HG02798 (cell line): ENCODE measurements at regions not wholly inside any gene's neighbourhood (a gene's known extent, or its start where the extent isn't known, plus 50 kb on each side); places are given as distances from the start of the nearest gene placed in this dataset.

Experiments used
- ATAC-seq: cut with Tn5 transposase; IDR thresholded peaks from one replicate; pipeline ENCODE4 v1.9.1; 2021; ENCODE audit warnings: mild to moderate bottlenecking; ENCODE audit not compliant: unreplicated experiment, poor library complexity

DNA sequence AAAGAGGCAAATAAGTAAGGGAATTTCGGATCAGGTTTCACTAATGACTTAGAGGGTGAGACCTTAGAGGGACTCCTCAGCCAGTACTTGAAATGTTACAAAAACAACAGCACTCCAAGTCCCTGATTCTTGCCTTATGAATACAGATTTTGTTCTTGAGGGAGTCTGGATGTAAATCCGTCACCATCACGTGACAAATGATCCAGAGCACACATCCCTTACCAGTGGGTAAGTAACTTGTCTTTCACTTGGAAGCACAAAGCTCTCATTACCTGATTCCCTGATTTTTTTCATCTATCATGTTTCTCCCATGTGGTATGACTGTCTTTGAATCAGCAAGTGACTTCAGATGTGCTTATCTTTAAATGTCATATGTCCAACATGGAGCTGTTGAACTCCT, 595.3 kb upstream of the POU3F2 start:
- no peak for ATAC-seq

DNA sequence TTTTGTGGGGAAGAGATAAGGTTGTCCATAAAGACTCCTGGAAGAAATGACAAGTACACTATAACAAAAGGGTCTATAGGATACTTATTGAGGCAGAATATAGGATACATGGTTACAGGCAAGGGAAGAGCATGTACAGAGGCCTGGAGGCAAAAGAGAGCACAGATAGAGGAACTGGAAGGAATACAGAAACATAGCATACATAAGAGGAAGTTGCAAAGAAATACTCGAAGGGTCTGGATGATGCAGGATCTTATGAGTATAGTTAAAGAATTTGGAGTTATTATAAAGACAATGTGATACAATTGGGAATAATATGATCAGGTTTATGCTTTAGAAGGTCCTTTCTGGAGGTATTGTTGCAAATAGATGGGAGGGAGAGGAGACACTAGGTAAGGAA, 592.7 kb upstream of the POU3F2 start:
- no peak for ATAC-seq

DNA sequence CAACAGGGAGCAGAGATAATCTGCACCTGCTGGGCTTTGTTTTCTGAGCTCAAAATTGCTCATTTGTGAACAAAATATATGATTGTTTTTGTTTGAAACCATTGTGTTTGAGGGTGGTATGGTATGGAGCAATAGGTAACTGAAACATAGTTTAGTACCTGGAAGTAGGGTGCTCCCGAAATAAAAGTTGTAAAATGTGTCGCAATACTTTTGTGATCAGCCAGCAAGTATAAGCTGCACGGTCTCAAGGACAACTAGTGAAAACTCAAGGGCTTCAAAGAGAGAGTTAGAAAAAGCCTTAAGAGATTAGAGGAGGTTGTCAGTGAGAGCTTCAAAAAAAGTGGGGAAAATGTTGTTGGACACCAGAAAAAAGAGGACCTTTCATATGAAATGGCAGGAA, 579.8 kb upstream of the POU3F2 start:
- ATAC-seq, result no peak

DNA sequence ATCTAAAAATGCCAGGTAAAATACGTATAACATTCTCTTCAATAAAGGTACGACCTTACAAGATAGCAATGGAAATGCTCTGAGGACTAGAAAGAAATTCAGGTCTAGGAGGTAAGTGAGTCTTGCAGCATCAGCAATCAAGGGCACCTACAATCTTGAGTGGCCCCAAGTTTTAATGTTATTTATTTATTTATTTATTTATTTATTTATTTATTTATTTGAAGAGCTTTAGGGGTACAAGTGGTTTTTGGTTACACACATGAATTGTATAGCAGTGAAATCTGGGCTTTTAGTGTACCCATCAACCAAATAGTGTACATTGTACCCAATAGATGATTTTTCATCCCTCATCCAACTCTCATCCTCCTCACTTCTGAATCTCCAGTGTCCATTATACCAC, 574.0 kb upstream of the POU3F2 start:
- no peak for ATAC-seq

DNA sequence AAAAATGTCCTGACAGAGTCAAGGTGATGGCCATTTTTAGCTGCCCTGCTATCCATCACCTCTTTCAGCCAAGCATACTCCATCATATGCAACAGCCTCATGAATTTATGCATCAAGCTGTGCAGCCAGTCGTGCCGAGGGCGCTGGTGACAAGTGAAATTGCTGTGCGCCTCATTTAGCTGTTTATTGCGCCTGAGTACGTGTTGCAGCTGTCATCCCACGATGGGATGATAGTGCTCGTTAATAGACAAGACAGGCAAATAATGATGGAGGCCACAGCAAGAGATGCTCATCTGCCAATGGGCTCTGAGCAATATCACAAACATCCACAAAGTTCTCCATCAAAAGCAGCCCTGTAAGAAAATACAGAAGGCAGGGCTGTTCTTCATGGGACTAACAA, 562.3 kb upstream of the POU3F2 start:
- no peak for ATAC-seq

DNA sequence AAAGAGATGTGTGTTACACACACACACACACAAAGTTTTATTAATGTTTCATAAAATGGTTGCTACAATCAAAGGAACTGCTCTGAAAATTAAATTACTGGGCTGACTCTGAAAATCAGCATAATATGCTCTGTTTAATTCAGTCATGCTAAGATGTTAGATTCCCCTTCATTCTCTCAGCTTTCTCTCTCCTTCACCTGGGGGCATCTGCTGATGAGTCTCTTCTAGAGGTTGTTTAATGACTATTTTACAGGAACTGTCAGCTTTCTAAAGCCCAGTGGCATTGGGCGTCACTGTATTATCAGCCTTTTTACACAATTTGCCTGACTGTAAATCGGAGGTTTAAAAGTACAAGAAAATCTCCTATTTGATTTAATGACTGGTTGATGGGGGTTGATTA, 559.7 kb upstream of the POU3F2 start:
- no peak for ATAC-seq

DNA sequence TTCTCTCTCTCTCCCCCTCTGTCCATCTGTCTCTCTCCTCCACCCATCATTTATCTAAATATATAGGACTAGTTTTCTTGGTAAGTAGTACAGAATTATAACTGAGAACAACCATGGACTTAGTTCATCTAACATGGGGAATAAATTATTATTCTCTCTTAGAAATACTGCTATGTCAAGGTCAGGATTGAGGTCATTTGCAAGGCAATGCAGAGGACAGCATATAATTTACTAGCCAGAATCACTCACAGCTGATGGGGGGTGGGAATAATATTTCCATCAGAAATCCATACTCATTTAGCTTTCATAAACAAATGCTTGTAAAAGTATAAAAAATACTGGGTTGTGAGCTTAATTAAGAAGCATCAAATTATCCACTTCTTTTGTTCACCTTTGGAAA, 553.9 kb upstream of the POU3F2 start:
- ATAC-seq, result no peak

DNA sequence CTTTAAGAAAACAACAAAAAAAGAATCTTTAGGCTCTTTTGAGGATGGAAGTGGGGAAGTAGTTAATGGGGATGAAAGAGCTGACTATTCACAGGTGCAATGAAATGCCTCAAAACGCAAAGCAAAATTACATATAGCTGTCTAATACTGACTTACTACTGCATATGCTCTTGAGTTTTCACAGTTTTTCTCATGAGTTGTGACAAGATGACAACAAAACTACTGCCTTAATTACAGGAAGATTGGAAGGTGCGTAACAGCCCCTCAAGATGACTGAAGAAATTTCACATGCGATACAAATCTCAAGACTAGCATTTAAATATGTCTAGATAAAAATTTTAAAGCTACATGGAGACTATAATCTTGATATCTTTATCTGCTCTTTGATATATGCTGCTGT, 547.8 kb upstream of the POU3F2 start:
- no peak for ATAC-seq

DNA sequence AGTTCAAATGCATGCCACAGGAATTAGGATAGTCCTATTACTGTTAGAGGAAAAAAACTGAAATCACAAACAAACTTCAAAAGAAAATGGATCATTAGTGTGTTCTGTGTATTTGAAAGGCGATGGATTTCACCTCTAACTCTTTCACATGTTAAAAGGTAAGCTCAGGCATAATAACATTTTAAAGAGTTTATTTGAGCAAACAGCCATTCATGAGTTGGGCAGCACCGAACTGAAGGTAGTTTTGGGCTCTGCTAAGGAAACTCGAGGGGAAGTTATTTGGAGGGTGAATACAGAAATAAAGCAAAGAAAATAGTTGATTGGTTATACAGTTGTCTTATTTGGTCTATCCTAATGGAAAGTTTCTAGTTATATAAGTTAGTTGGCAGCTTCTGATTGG, 546.5 kb upstream of the POU3F2 start:
- no peak for ATAC-seq

DNA sequence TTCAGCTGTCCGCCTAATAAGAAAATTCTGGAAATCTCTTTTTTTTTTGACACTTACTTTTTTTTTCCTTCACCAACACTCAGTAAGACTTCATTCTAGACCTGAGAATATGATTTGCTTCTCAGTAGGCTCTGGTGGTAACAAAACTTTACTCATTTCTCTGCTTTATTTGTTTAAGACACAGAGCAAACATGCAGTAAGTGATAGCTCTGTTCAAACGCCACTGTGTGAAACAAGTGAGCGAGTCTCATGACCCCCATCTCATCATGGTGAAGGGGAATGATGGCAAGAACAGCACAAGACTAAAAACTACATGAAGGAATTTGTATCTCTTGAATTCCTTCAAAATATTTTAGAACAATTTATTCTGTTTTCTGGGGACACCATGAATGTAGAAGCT, 541.6 kb upstream of the POU3F2 start:
- no peak for ATAC-seq

DNA sequence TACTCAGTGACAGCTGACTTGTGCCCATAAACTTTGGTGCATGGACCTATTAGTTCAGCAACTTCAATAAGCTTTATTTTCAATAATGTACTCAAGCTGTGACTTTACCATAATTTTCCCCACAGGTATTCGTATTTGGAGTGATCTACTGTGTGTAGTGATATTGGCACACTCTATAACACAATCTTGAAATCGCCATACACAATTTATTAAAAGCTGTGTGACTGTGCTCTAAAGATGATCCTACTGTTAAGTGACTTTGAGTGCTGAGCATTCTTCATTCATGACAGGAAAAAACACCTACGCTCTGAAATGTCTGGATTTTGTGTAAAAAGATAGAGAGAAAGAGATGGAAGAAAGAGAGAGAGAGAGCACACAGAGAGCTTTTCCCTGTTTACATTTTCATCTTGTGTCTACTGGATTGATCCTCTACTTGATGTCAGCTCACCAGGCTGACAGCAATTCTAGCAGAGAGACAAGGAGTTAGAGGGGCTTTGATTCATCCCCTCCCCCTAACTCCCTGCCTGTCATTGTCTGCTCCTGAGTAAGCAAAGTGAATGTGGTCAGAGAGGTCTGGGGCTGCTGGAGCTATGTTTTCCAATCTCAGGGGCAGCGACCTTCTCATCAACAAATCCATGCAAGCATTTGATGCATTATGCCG, 538.7 kb upstream of the POU3F2 start:
- no peak for ATAC-seq

DNA sequence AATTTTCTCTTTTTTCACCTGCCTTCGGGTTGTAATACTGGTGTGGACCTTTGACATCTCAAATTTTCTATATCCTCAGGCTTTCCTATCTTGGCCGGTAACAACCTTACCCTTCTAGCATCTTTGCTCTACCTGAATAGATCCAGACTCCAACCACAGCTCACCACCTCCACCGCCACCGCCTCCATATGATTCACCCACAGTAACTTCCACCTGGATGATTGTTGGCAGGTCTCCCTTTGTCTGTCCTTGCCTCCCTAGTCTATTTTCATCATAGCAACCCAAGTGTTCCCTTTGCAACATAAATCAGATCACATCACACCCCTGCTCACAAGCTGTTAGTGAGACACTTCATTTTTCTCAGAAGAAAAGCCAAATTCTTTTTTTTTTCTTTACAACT, 525.8 kb upstream of the POU3F2 start:
- ATAC-seq, result no peak

DNA sequence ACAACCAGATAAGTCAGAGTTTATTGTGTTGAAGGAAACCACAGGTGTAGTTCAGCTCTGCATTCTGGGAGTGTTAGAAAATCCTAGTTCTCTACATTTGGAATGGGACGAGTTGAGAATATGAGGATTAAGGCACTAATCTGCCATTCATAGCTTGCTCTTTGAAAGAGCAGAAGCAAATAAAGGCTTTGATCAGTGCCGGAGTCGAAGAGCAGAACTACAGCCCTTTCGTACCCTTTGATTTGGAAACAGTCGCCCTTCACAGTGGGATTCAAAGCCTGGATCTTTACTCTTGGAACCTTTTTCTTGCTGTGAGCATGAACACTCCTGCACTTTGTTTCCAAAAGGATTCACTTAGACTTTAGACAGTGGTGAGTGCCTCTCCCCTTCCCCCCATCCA, 523.9 kb upstream of the POU3F2 start:
- no peak for ATAC-seq

DNA sequence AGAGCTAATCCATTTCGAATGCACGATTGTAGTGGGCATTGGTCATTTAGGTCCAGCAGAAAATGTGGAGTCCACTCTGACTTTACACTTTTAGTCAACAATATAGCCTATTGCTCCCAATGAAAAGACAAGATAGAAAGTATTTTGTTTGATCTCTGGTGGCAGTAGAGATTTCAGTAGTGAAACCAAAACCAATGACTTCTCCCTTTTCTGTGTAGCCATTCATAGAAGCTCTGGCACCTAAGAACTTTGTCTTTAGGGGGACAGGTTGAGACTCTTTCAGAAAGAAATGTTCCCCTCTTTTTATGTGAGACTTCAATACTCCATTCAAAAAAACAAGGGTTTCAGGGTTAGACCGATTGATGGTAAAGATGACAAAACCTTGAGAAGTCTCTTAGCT, 510.8 kb upstream of the POU3F2 start:
- ATAC-seq, result peak; percentile 88

DNA sequence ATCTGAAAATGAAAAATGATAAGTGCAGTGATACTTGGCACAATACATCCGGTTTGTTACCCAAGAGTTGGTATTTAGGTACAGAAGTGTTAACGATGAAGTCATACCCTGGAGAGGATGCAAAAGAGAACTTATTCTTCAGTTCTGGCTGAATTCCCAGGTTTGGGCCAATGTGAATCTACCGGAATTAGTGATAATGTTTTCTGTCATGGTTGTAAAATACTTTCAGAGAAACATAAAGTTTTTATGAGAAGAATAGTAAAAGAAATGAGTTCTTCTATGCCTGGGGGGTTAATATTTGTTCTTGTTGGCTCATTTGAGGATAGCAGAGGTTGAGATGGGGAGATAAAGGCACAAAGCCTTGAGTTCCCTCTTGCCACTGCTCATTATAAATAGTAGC, 509.9 kb upstream of the POU3F2 start:
- no peak for ATAC-seq

DNA sequence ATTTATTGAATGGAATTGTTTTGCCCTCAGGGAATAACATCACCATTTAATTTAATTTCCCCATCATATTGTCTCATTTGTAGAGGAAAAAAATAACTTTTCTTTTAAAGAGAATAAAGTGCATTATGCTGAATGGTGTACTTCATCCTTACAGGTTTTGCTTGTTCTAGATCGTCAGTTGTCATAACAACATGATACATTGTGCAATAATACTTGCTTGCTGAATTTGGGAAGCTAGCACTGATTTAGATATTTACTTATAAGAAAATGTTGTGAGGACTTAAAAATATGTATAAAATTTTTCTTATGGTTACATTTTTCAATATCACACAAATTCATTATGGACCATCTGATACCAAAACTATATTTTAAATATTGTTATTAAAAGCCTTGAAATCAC, 509.0 kb upstream of the POU3F2 start:
- ATAC-seq, result no peak

DNA sequence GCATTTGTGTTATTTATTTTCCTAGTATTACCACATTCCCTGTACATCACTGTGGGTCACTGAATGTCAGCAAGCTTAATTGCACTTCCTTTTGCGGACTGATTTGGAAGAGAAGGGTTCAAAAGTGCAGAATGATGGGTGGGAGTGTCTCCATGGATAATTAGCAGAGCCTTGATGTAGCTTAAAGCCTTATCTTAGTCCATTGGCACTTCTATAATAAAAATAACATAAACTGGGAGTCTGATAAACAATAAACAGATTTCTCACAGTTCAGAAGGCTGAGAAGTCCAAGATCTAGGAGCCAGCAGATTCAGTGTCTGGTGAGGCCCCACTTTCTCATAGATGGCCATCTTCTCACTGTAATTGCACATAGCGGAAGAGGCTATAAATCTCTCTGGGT, 501.1 kb upstream of the POU3F2 start:
- no peak for ATAC-seq

DNA sequence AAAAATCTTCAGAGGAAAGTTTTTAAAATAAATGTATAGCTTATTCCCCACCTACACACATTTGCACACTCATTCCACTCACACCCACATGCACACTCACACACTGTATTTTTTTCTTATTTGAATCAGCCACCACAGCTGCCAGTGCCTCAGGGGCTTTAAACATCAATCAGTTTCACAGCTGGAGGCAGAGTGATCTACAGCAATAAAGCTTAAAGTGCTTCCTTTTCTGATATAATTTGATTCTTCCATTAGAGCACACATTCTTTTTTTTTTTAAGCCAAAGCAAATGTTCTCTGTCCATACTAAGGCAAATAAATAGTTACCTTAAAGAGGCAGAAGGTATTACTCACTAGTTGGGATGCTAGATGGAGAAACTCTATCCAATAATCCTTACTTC, 498.8 kb upstream of the POU3F2 start:
- ATAC-seq, result no peak

DNA sequence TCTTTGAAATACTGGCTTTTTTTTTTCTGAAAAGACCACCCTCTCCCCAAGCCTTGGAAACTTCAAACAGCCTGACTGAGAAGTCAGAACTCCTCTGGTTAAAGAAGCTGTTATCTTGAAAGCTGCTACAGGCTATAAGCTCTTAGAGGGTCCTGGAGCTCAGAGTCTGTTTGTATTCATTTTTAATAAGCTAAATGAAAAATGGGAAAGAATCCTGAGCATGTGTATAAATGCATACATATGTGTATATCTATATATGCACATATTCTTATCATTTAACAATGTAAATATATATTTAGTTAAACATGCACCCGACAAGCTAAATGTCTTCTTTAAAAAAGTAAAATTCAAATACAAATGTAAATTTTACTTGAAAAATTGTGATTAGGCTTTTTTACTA, 494.9 kb upstream of the POU3F2 start:
- ATAC-seq, result no peak

DNA sequence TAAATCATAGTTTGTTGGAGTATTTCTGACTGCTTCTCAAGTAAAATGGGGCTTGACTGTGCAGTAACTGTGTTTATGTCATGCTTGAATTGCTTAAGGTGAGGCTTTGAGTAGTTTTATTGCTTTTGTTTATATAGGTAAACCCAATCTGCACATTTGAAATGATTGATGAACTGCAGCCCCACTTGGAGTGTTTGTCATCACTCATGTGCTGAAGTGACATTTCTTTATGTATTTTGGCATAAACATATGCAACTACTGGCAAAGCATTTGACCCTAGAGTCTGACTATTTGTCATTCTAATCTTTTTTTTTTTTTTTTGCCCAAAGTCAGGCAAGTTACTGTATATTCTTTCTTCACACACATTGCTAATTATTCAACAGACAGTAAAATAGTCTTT, 491.4 kb upstream of the POU3F2 start:
- ATAC-seq, result no peak

DNA sequence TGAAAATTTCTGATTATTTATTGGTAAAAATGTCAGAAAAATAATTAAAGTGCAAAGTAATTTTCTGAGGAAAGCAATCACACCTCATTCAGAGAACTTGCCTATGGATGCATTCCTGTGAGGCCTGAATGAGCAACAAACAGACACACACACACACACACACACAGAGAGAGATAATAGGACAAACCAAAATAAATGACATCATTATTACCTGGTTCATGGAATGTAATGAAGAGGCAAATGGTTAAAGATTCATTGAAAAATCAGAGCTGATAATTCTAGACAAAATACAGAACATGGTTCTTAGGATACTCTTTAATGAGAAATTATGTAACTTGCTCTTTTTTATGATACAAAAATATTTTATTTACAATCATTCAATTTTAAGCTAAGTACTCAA, 490.6 kb upstream of the POU3F2 start:
- ATAC-seq, result no peak

DNA sequence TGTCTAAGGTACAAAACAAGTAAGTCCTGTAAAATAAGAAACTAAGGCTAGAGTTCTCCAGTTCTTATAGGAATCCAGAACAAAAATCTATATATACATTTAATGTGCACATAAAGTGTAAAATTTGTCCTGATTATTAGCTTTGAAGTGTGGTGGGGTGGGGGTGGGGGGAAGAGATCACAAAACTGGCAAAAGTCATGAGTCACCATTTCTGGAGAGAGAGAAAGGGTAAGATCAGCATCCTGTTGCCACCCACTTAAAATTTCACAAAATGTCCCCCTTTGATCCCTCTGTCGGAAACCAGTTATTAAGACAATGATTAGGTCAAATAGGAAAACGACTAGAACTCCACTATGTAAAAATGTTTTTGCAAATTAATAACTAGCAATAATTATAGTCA, 482.0 kb upstream of the POU3F2 start:
- no peak for ATAC-seq

DNA sequence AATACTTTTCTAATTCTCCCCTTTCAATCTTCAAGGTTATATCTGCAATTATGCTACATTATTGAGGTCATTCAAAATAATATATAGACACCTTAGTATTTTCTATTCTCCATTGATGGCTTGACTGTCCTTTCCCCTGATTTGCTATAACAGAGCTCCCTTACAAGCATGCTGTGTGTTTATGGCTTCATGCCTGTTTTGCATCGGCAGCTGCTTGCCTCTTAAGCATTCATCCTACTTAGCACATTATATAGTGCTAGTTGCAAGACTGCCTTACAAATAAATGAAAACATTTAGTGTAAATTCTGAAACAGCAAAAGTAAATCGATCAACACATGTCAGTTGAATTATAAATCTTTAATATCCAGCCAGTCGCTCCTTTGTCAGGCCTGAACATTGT, 476.2 kb upstream of the POU3F2 start:
- ATAC-seq, result no peak
